GM19452 (cell line): ENCODE measurements at regions not wholly inside any gene's neighbourhood (a gene's known extent, or its start where the extent isn't known, plus 50 kb on each side); places are given as distances from the start of the nearest gene placed in this dataset.
A peak's percentile ranks its signal among the peaks of the same experiment; 100 is the strongest.
"Not testable (repeated sequence)": the region's sequence is repeated elsewhere in the genome, so short reads cannot be mapped to it uniquely, and the experiment has no call there.

Source experiments
- ATAC-seq: cut with Tn5 transposase; IDR thresholded peaks from one replicate; pipeline ENCODE4 v1.9.1; 2021; ENCODE audit not compliant: unreplicated experiment

DNA sequence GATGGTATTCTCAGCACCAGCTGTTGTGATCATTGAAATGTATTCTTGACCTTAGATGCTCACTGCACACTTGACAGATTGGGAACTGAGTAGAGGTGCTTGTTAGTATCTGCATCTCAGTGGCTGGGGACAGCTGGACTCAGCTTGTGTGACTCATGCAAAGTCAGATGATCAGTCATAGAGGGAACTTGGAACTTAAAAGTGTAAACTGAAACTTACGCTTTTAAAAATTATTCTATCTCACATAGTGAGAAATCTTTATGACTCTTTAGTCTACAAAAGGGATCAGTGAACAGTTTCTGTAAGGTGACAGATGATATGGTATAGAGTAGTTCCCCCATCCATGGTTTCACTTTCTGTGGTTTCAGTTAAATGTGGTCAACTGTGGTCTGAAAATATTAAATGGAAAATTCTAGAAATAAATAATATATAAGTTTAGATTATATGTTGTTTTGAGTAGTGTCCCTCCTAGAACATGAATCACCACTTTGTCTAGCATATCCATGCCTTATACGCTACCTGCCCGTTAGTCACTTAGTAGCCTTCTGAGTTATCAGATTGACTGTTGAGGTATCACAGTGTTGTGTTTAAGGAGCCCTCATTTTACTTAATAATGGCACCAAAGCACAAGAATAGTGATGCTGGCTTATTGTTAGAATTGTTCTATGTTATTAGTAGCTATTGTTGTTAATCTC lies 135.6 kb upstream of the ZNF658 start:
- ATAC-seq = peak; percentile 99

DNA sequence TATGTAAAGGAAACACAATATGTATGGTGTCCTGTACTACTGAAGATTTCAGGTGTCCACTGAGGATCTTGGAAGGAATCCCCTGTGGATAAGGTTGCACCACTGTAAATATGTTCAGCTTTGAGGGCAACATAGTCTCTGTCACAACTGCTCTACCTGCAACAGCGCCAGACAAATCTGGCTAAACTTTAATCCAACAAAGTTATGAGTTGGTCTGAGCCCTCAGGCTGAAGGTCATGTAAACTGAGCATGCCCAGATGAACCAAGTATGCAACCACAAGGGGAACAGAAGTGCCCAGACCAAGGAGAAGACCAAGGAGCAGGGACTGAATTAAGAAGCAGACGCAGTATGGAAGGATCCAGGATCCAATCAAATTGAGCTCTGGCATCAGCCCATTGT lies 135.0 kb upstream of the ZNF658 start:
- ATAC-seq = not testable (repeated sequence)

DNA sequence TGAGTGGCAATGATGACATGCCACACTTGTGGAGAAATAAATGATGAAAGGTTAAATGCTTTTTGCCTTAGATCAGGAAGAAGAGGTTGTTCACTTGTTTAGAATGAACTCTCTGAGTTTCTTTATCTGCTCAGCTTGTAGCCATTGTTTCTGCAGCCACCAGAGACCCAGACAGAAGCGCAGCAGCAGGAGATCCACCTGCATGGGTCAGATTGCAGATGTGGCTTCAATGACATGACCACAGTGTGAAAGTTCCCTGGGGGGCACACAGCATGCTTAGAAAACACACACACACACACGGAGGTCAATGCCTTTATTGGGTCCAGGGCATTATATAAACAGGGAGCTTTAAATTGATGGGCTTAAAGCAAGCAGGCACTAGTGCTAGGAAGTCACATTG lies 129.0 kb upstream of the ZNF658 start:
- ATAC-seq = not testable (repeated sequence)

DNA sequence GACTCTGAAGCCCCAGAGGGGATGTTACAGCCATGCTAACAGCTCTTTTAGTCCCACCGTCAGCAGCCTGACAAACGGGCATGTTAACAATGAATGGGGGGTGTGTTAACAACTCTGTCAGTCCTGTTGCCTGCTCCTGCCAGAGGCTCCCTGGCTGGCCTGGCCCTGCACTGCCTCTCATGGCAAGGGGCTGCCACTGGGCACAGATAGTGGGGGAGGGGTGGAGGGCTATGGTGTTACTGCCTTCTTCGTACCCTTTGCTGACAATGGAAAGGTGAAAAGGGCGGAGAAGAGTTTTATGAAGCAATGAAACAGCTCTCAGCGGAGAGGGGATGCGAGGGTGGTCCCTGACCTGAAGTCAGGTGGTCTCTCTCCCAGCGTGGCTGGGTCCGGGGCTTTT lies 125.9 kb upstream of the ZNF658 start:
- not testable (repeated sequence) for ATAC-seq

DNA sequence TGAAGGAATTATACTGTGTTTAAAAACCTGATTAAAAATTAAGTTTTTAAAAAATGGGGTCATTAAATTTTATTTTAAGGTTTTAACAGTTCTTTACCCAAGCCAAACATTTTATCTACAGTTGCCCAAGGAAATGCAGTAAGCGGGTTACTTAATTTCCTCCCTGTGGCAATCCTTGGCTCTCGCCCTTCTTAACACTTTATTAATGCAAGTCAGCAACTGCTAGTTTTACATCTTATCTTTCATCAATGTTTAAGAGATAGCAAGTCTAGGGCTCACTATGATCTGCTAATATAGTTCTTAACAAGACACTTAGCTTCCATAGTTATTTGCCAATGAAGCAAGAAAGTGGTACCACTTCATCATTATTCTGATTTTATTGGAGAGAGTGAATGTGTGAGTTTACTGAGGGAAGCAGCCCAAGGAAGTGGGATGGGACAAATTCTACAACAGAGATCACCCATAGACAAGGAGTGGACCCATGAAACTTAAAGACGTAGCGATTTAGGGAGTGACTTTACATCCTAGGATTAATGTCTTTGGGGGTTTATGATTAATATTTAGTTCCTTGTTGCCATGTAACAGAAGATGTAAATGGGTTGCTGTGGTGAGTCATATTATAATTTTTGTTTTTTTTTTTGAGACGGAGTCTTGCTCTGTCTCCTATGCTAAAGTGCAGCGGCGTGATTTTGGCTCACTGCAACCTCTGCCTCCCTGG lies 120.4 kb upstream of the ZNF658 start:
- not testable (repeated sequence) for ATAC-seq

DNA sequence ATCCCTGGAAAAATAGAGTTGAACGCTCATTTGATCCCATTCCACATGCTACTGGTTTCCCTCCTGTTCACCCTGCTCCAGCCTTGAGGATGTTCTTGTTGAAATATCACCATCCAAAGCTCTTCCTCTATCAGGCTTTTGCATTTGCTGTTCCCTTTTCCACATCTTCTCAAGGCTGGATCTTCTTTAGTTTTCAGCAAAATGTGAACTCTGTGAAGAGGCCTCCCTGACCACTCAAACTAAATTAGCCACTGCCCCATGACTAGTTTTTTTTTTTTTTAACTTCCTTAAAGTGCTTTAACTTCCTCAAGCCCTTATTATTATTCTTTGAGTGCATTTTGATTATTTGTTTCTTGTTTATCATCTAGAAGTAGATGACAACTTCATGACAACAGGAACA lies 119.3 kb upstream of the ZNF658 start:
- ATAC-seq = not testable (repeated sequence)

DNA sequence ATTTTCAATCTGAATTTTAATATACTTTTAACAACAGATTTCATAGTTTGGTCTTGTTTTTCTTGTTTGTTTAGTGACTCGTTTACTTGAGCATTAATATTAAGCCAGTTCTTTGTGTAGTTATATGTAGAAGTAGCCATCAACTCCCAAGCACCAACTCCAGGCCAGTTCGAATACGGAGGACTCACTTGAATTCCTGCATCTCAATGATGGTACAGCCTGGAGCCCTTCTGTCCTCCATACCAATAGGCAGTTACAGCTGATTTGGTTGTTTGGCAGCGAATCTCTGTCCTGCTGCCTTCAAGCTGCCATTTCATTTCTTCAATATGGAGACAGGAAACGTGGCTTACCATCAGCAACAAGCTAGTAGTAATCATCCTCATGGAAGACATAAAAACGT lies 118.5 kb upstream of the ZNF658 start:
- not testable (repeated sequence) for ATAC-seq

DNA sequence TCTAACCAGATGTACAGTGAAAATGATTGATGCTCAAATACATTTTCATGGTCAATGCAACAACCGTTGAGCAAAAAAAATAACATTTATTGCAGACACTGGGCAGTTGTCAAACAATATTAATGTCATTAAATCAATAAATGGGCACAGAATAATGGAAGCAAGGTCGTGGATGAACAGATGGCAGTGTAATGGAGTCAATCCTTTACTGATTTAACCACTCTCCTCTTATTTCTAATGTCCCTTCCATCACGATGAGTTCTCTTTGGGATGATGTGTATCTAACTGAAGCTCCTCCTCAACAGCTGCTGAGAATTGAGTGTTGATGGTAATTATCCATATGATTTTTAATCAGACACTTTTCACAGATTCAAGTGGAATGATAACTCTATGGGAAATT lies 114.9 kb upstream of the ZNF658 start:
- ATAC-seq = not testable (repeated sequence)

DNA sequence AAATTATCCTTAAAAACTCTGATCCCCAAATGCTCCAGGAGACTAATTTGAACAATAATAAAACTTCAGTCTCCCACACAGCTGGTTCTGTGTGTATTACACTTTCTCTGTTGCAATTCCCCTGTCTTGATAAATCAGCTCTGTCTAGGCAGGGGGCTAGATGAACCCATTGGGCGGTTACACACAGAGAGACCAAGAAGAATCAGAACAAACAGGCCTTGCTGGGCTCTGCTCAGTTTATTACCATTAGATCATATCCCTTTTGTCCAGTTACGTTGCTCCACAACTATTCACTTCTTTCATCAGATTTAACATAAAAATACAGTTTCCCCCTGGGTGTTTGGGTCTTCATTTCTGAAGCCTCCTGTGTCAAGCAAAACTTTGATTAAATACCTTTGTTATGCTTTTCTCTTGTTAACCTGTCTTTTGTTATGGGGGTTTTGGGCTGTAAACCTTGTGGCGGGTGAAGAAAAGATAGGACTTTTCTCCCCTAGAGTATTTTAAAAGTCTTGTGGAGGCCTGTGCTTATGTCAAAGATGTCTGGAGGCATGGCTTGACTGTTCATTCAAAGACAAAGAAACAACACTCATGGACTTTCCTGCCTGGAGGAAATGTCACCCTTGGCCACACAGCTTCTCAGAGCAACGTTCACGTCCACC lies 109.3 kb upstream of the ZNF658 start:
- not testable (repeated sequence) for ATAC-seq

DNA sequence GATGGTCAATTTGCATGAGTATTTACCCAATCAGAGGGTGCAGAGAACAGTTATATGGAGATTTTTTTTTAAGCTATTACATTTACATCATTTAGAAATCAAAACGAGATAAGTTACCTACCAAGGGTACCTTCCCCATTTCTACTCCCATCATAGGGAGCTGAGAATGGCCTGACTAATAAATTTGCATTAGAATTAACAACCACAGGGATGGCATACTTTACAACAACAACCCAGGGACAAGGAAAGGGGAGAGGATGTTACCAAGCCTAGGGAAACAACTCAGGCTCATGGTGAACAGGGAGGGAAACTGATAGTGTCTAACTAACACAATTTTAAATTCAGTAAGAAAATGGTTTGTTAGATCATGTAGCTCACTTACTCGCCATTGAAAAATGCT lies 105.8 kb upstream of the ZNF658 start:
- not testable (repeated sequence) for ATAC-seq

DNA sequence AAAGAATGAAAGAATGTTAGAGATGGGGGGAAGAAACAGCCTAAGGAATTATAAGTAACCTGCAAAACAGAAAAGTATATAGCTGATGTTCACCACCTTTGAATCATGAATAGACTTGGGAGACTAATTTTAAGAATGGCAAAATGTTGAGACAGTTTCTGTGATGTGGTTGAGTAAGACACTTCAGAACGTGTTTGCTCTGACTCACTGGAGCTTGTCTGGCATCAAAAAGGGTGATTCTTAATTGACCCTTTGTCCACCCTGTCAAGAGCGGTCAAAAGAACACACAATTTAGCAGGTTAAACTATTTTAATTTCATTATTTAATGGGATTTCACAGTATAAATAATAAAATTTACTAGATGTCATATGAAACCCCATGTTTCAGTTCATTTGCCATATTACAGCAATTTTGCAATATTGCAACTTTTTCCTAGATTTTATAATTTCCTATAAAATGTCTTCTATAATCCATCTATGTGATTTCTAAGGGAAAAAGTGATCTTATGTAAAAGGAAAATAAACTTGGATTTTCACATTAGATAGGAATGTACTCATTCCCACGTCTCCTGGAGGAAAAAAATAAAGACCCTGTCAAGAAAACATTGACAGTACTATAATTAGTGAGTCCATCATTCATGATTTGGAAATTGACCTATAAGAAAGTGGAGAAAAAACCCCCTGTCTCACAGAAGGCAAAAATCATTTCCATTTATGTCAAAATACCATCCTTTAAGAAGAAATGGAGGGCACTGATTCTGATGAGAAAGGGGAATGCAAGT lies 104.6 kb upstream of the ZNF658 start:
- not testable (repeated sequence) for ATAC-seq

DNA sequence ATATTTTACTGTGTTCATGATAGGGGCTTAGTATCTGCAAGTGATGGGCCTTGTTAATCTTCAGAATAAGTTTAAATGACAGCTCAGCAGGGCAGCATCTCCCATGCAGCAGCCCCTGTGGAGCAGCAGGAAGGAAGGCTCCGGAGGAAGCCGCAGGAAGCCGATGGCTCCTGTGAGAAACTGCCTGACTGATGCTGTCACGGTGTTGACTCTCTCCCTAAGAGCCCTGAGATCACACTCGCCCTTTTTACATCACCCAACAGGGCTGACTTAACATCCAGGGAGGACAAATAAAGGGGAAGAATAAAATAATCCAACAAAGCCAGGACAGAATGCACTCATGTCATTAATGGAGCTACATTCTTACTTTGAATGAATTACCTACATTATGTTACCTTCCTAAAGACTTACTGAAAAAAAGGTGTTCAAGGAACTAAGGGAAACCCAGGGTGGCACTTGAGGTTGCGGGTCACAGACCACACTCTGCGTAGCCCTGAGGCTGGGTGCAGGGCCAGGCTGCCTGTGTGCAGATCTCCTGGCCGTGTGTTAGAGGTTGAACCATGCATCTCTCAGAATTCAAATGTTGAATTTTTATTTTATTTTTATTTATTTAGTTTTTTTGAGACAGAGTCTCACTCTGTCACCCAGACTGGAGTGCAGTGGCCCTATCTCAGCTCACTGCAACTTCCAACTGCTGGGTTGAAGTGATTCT lies 102.5 kb upstream of the ZNF658 start:
- not testable (repeated sequence) for ATAC-seq

DNA sequence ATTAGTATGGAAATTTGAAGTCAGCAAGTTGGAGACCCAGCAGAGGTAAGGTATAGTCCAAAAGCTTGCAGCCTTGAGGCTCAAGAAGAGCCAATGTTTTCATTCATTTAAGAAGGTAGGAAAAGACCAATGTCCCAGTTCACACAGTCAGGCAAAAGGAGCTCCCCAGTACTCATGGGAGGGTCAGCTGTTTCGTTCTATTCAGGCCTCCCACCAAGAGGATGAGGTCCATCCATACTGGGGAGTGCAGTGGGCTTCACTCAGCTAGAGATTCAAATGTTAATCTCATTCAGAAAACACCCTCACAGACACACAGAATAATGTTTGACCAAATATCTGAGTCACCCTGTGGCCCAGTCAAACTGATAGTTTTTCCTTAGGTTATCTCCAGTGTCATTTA lies 96.9 kb upstream of the ZNF658 start:
- ATAC-seq = not testable (repeated sequence)

DNA sequence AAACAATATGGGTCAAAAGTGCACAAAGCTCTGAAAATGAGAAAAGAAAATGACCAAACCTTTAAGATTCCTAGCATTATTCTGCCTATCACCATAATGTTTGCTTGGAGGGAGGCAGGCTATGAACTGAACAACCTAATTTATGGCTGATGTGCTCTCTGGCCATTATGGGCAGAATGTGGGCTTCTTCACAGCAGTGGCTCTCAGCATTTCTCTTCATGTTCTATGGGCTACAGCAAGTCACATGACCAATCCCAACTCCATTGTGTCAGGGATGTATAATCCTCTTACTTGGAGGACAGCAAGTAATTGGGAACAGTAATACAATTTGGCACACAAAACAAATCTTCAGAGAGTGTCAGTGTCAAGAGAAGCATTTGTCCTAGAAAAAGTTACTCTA lies 90.3 kb upstream of the ZNF658 start:
- ATAC-seq = not testable (repeated sequence)

DNA sequence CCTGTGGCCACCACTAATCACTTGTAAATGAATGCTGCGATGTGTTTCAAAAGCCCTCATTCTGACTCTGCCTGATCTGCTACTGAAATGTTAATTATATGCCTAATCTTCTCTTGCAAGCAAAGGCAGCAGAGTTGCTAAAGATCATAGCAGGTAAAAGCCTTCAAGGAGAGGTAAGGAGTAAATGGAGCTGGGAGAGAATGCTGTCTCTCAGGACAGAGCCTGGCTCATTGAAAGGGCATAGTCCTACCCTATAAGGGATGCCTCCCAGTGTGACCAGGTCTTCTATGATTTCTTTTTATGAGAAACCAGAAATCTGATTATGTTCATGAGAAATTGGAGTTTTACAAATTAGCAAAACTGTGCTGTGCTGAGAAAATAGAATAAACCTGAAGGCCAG lies 88.2 kb upstream of the ZNF658 start:
- not testable (repeated sequence) for ATAC-seq

DNA sequence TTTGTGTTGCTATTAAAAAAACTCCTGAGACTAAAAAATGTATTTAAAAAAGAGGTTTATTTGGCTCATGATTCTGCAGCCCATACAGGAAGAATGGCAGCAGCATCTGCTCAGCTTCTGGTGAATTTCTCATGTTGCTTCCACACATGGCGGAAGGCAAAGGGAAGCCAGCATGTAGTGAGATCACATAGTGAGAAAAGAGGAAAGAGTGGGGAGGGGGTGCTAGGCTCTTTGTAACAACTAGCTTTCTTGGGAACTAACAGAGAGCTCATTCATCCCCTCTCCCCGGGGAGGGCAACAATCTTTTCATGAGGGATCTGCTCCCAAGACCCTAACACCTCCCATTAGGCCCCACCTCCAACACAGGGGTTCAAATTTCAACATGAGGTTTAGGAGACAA lies 87.6 kb upstream of the ZNF658 start:
- not testable (repeated sequence) for ATAC-seq

DNA sequence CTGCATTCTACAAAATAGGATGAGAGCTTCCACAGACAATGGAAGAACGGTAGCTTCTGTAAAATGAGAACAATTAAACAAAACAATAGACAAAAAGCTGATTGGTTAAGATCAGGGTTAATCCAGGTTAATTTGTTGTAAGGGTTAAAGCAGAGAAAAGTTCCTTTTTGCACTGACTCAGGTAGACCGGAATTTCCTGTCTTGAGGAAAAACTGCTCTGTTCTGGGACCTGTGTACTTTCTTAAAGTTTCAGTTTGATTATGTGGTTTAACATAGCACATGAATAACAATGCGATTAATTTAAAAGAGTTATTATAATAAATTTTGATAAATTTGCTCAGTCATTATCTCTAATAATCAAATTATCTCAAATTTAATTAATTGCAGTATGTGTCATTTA lies 86.5 kb upstream of the ZNF658 start:
- ATAC-seq = not testable (repeated sequence)

DNA sequence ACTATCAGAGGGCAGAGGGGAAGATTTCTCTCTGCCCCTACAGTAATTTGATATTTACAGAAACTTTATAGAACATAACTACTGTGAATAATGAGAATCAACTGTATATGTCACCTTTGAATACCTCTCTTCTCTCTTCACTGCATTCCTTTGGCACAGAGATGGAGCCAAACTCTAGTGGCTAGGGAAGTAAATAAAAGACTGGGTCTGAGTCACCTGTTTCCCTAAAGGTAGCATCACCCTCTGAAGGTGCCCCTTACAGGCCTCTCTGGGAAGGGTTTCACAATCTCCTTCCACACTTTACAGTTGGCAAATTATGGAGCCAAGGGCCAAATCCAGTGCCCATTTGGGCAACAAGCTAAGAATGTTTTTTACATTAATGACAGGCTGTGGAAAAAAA lies 81.0 kb upstream of the ZNF658 start:
- not testable (repeated sequence) for ATAC-seq

DNA sequence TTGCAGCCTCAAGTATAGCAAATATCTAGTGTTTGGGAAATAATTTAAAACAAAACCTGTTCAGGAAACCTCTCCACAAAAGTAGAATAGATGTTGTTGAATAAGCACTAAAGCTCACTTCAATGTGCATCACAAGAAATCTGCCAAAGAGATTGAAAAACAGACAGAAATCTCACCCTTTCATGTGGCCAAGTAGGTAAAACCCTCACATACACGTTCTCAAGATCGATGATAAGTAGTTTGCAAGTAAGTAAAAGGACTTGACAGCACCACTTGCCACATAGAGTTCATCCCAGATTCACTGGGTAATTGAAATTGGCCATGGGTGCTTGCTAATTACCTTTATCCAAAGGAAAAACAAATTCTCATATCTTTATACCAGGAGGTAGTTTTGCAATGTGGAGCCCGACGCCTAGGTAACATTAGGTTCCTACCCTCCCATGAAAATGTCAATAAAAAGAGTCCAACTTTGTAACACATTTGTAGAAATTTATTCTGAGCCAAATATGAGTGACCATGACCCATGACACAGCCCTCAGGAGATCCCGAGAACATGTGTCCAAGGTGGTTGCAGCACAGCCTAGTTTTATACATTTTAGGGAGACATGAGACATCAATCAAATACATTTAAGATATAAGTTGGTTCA lies 80.4 kb upstream of the ZNF658 start:
- not testable (repeated sequence) for ATAC-seq

DNA sequence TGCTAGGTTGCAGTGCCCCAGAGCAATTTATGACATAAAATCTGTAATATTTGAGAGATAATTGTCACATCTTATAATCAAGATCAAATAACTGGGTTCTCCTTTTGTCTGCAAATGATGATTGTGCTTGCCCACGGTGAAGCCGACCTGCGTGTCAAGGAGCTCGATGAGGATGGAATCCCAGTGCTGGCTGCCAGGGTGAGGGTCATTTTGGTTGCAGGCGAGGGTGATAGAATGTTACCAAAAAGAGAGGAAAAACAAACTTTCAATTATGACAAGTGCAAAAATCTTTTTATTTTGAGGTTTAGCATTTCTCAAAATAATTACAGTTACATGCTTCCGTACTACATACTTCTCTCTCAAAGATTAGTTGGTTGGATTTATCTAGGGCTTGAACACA lies 76.4 kb upstream of the ZNF658 start:
- ATAC-seq = not testable (repeated sequence)
